ENCODE measurements at regions not wholly inside any gene's neighbourhood (a gene's known extent, or its start where the extent isn't known, plus 50 kb on each side); places are given as distances from the start of the nearest gene placed in this dataset.
A peak's percentile ranks its signal among the peaks of the same experiment; 100 is the strongest.

GRCh38 chr2:9790702-9791225 is 52.5 kb upstream of the TAF1B start:
- ChIA-PET CTCF (interaction anchor here (1.2 kb wide), 1 partner anchor 8 kb away, joined by 3 read pairs; no protein-coding TSS in a partner anchor), POLR2A (no interaction called here)
- peaks cover 0 to 2% (median 0%) of the 10 kb centered on the region in 5 donors for H3K9me3 Mint-ChIP-seq
- no peaks in the 10 kb centered on the region for H3K27me3 ChIP-seq (ENCODE audit: insufficient read depth, low read length, poor library complexity, severe bottlenecking)
- no peaks in the 10 kb centered on the region for H3K27me3 Mint-ChIP-seq
- no peaks in the 10 kb centered on the region for H3K9me3 ChIP-seq (ENCODE audit: low read length)
- H3K36me3 ChIP-seq (ENCODE audit: insufficient read depth, low read length) = no peaks in the 10 kb centered on the region
- H3K4me3 Mint-ChIP-seq = no peak overlapping the region
- H3K27ac ChIP-seq (ENCODE audit: low read depth, low read length) = no peak overlapping the region
- peak overlapping the region in 1 of 8 donors; percentile 78 for H3K27ac Mint-ChIP-seq
- DNase-seq = no peak
- H3K4me1 Mint-ChIP-seq = peaks cover 4 to 9% (median 4%) of the 10 kb centered on the region in 3 donors
- no peaks in the 10 kb centered on the region for H3K4me1 ChIP-seq (ENCODE audit: insufficient read depth, low read length)
- no peaks in the 10 kb centered on the region for H3K36me3 Mint-ChIP-seq
- H3K4me3 ChIP-seq (ENCODE audit: low read length) = no peak overlapping the region

GRCh38 chr2:9791711-9792110 is 51.6 kb upstream of the TAF1B start:
- no peak overlapping the region for H3K27ac ChIP-seq (ENCODE audit: low read depth, low read length)
- Mint-ChIP-seq H3K9me3 (peaks cover 0 to 2% (median 0%) of the 10 kb centered on the region in 5 donors), H3K36me3 (no peaks in the 10 kb centered on the region), H3K27me3 (no peaks in the 10 kb centered on the region), H3K4me1 (peaks cover 4 to 9% (median 4%) of the 10 kb centered on the region in 3 donors), H3K4me3 (no peak overlapping the region), H3K27ac (peak overlapping the region in 1 of 8 donors; percentile 1)
- H3K36me3 ChIP-seq (ENCODE audit: insufficient read depth, low read length) = no peaks in the 10 kb centered on the region
- POLR2A ChIA-PET = no interaction called here
- no peaks in the 10 kb centered on the region for H3K27me3 ChIP-seq (ENCODE audit: insufficient read depth, low read length, poor library complexity, severe bottlenecking)
- no peaks in the 10 kb centered on the region for H3K4me1 ChIP-seq (ENCODE audit: insufficient read depth, low read length)
- CTCF ChIA-PET = no interaction called here
- no peak overlapping the region for H3K4me3 ChIP-seq (ENCODE audit: low read length)
- no peak for DNase-seq
- H3K9me3 ChIP-seq (ENCODE audit: low read length) = no peaks in the 10 kb centered on the region

GRCh38 chr2:9793156-9793917 is 49.9 kb upstream of the TAF1B start:
- Mint-ChIP-seq H3K27me3 (no peaks in the 10 kb centered on the region), H3K27ac (no peak overlapping the region), H3K4me3 (no peak overlapping the region), H3K4me1 (peaks cover 4 to 10% (median 6%) of the 10 kb centered on the region in 3 donors), H3K36me3 (no peaks in the 10 kb centered on the region), H3K9me3 (no peaks in the 10 kb centered on the region)
- DNase-seq = no peak
- Histone ChIP-seq H3K4me3 (ENCODE audit: low read length) (no peak overlapping the region), H3K9me3 (ENCODE audit: low read length) (no peaks in the 10 kb centered on the region), H3K4me1 (ENCODE audit: insufficient read depth, low read length) (no peaks in the 10 kb centered on the region), H3K36me3 (ENCODE audit: insufficient read depth, low read length) (no peaks in the 10 kb centered on the region), H3K27me3 (ENCODE audit: insufficient read depth, low read length, poor library complexity, severe bottlenecking) (no peaks in the 10 kb centered on the region), H3K27ac (ENCODE audit: low read depth, low read length) (no peak overlapping the region)
- POLR2A ChIA-PET = no interaction called here
- CTCF ChIA-PET = interaction anchor here (0.7 kb wide), 1 partner anchor 20 kb away, joined by 3 read pairs; no protein-coding TSS in a partner anchor
